Activated naive CD8-positive, alpha-beta T cell treated with anti-CD3 and anti-CD28 coated beads, Interleukin-2, amount 50 U/mL, for 24 hours (primary cell): ENCODE measurements at regions not wholly inside any gene's neighbourhood (a gene's known extent, or its start where the extent isn't known, plus 50 kb on each side); places are given as distances from the start of the nearest gene placed in this dataset.

Source experiments
- ATAC-seq: fragments of 150-1000 bp; cut with Tn5 transposase; one replicate; pipeline ENCODE4 v1.10.0; 2021
- DNase-seq: peaks from one replicate; pipeline ENCODE4 v3.0.0; 2021
- H3K27ac Mint-ChIP-seq: one replicate; pipeline ENCODE4 v1.8.0; 2021; ENCODE audit warnings: mild to moderate bottlenecking, mixed read lengths
- H3K27me3 Mint-ChIP-seq: one replicate; pipeline ENCODE4 v1.8.0; 2021; ENCODE audit warnings: mixed read lengths
- H3K36me3 Mint-ChIP-seq: one replicate; pipeline ENCODE4 v1.8.0; 2021; ENCODE audit warnings: low read depth, mixed read lengths
- H3K4me1 Mint-ChIP-seq: one replicate; pipeline ENCODE4 v1.8.0; 2021; ENCODE audit warnings: mixed read lengths
- H3K4me3 Mint-ChIP-seq: one replicate; pipeline ENCODE4 v1.8.0; 2021; ENCODE audit warnings: mild to moderate bottlenecking, moderate library complexity, mixed read lengths
- H3K9me3 Mint-ChIP-seq: one replicate; pipeline ENCODE4 v1.8.0; 2021; ENCODE audit warnings: mixed read lengths

DNA sequence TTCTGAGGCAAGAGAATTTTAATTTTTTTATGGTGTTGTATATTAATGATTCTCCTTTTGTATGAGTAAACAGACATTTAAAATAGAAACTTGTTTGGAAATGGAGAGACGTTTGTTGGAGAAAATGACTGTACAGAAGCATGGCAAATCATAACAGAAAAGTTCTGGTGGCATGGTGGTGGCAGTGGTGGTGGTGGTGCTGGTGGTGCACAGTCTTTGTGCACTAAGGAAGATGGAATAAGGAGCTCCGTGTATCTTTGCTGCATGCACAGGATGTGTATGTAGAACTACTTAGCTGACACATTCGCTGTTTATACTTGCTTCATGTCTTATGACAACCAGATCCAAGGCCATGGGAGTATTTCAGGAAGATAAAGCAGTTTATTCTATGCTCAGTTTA, 294.9 kb downstream of the UTRN start:
- Mint-ChIP-seq H3K4me1 (peaks cover 35% of the 10 kb centered on the region), H3K27ac (no peak overlapping the region), H3K9me3 (no peaks in the 10 kb centered on the region), H3K27me3 (no peaks in the 10 kb centered on the region), H3K4me3 (no peak overlapping the region), H3K36me3 (peaks cover 8% of the 10 kb centered on the region)
- DNase-seq: no peak
- no peak for ATAC-seq

DNA sequence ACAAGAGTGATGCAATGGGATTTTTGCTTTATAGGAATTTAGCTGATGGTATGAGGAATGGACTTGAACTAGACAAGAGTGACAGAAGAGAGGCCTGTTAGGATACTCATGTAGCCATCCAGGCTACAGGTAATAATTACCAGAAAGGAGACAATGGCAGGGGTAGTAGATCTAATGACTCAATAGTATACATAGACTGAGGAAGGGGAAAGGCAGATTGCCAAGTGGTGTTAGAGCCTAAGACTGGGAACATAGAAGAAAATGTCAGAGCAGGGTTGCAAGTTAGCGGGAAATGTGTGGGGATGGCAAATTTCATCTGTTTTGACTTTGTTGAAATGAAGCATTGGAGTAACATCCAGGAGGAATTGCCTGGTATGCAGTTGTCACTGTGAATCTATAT, 295.6 kb downstream of the UTRN start:
- H3K36me3 Mint-ChIP-seq: peaks cover 8% of the 10 kb centered on the region
- DNase-seq: no peak
- H3K27me3 Mint-ChIP-seq: no peaks in the 10 kb centered on the region
- no peaks in the 10 kb centered on the region for H3K9me3 Mint-ChIP-seq
- H3K4me3 Mint-ChIP-seq: no peak overlapping the region
- no peak overlapping the region for H3K27ac Mint-ChIP-seq
- ATAC-seq: no peak
- H3K4me1 Mint-ChIP-seq: peaks cover 32% of the 10 kb centered on the region

DNA sequence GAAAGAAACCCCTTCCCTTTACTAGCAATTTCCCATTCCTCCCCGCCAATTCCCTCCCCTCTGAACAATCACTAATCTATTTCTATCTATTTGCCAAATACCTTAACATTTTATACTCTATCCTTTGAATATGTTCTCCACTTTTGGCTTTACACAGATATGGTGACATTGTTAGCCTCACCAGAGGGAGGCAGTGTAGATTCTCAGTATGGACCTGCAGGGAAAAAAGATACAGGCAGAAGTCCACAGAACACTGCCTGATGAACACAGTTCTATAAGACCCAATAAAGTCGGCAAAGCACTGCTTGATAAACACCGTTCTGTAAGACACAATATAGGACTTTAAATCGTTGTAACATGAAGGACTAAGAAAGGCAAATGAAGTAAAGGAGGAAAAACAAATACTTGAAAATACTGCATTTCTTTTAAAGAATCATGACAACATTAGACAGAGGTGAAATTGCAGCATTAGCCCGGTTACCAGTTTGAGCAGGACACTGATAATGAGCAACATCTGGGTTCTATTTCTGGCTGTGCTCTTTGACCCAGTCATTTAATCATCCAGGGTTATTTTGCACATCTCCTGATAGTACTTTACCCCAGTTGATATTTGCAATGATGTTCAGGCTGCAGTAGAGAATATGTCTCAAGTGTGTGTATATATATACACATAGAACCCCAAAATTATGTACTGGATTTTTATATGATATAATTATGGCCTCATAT, 296.8 kb downstream of the UTRN start:
- H3K27me3 Mint-ChIP-seq: no peaks in the 10 kb centered on the region
- no peaks in the 10 kb centered on the region for H3K9me3 Mint-ChIP-seq
- H3K4me3 Mint-ChIP-seq: no peak overlapping the region
- peaks cover 5% of the 10 kb centered on the region for H3K36me3 Mint-ChIP-seq
- ATAC-seq: no peak
- DNase-seq: no peak
- H3K27ac Mint-ChIP-seq: peak overlapping the region; percentile 6
- H3K4me1 Mint-ChIP-seq: peaks cover 36% of the 10 kb centered on the region

DNA sequence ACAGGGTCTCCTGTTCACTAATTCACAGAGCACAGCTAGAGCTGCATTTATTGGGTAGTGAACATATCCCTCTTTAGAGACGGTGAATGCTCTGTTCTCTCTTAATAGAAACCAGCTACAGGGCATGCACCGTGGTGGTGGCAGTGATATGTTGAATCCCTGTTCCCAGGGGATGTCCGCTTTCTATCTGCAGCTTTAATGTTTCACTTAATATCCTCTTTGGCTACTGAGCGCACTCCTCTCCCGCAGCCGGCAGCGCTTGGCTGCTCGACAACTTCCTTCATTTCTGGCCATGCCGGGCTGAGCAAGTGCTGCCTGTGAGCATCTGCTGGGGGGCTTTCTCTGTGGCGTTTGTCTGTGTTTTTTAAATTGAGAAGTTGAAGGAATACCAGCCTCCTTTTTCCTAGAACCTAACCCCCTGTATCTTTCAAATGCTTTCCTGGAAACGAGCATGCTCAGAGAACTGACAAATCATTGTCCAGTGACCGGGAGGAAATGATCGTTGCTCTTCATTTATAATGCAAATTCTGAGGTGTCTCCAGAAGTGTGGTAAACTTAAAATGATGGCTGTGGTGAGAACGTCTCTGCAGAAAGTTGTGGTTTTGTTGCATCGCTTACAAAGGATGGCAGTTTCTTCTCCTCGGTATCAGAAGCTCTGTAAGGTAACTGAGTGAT, 297.9 kb downstream of the UTRN start:
- H3K36me3 Mint-ChIP-seq: peaks cover 4% of the 10 kb centered on the region
- peak overlapping the region; percentile 81 for H3K27ac Mint-ChIP-seq
- no peaks in the 10 kb centered on the region for H3K27me3 Mint-ChIP-seq
- DNase-seq (peak; percentile 36), ATAC-seq (peak; percentile 90)
- H3K4me3 Mint-ChIP-seq: peak overlapping the region; percentile 78
- no peaks in the 10 kb centered on the region for H3K9me3 Mint-ChIP-seq
- peaks cover 47% of the 10 kb centered on the region for H3K4me1 Mint-ChIP-seq

DNA sequence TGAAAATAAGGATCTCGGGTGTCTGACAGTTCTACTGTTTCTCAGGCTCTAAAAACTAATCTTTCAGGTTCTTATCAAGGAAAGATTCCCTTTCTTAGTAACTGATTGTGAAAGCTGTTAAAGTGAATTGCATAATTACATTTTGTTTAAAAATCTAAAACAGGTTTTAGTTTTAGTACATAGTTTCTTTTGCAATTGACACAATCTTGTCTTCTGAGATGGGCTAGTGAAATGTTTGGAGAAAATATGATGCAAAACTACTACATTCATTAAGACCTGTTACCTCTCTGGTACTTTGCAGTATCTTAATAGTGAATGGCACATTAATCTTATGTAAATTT, 298.4 kb downstream of the UTRN start:
- peaks cover 52% of the 10 kb centered on the region for H3K4me1 Mint-ChIP-seq
- H3K36me3 Mint-ChIP-seq: peaks cover 4% of the 10 kb centered on the region
- H3K27me3 Mint-ChIP-seq: no peaks in the 10 kb centered on the region
- no peaks in the 10 kb centered on the region for H3K9me3 Mint-ChIP-seq
- peak overlapping the region; percentile 78 for H3K4me3 Mint-ChIP-seq
- peak overlapping the region; percentile 81 for H3K27ac Mint-ChIP-seq
- ATAC-seq (no peak), DNase-seq (no peak)

DNA sequence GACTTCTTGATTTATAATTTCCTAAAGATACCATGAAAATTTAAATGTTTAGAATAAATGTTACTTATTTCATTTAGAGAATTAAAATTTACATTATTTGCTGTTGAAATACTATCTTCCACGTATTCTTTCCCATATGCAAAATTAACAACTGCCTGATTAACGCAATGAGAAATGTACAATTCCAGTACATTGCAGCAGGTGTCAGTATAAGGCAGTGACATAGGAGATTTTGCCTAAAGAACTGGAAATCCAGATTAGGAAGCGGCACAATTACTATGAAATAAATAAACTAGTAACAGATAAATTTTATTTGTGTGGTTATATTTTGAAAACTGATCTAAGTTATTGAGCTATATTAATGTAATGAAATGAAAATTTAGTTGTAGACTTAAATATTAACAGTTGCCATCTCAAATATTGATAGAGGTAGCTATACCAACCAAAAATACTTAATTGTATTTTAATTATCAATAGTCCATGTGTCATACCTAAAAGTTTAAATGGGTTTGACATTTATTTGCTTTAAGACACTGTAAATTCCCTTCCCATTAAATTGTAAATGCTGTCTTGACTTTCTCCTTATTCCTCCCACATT, 300.2 kb downstream of the UTRN start:
- no peak overlapping the region for H3K27ac Mint-ChIP-seq
- H3K4me3 Mint-ChIP-seq: no peak overlapping the region
- peaks cover 2% of the 10 kb centered on the region for H3K36me3 Mint-ChIP-seq
- H3K27me3 Mint-ChIP-seq: no peaks in the 10 kb centered on the region
- no peaks in the 10 kb centered on the region for H3K9me3 Mint-ChIP-seq
- ATAC-seq: no peak
- peaks cover 54% of the 10 kb centered on the region for H3K4me1 Mint-ChIP-seq
- DNase-seq: no peak

DNA sequence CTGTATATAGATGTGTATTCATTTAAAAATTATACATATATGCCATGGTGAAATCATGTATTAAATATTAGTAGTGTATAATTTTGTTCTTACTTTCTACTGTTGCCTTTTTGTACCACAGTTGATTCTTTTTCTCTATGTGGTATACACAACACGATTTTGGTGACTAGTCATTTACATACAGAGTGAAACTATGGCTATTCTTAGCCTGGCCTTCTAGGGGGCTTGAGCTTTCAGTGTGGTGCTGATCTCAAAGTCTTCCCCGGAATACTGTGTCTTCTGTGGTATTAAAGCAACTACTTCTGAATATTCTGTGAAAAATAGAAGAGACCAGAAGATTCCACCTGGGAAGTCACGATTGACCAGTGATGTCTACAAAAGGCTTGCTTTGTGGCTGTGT, 301.9 kb downstream of the UTRN start:
- Mint-ChIP-seq H3K4me1 (peaks cover 50% of the 10 kb centered on the region), H3K27ac (no peak overlapping the region), H3K27me3 (no peaks in the 10 kb centered on the region), H3K36me3 (no peaks in the 10 kb centered on the region), H3K4me3 (no peak overlapping the region), H3K9me3 (no peaks in the 10 kb centered on the region)
- ATAC-seq (no peak), DNase-seq (no peak)

DNA sequence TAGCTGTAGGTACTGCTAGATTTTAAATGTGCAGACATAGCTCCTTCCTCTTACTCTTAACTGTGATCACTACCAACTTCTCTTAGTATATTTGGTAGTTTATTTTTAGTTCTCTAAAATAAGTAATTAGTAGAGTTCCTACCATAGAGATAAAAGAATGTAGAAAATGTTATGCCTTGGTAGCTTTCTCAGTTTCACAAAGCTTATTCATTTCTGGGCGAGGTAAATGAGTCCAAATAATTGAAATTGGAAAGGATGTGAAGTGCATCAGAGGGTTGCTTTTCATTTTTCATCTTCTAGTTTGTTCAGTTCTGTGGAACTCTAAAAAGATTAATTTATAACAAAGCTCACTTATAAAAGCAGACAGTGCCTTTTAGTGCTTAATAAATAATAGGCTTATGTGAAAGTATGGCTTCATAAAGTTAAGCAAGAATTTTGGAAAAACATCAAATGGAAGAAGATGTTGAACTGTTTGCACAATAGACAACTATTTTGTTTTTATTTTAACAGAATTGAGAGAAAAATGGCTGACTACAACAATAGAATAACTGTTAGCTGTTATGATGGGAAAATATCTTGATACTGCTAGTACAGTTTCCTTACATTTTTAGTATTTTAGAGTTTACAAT, 303.7 kb downstream of the UTRN start:
- ATAC-seq: peak; percentile 66
- no peak for DNase-seq

DNA sequence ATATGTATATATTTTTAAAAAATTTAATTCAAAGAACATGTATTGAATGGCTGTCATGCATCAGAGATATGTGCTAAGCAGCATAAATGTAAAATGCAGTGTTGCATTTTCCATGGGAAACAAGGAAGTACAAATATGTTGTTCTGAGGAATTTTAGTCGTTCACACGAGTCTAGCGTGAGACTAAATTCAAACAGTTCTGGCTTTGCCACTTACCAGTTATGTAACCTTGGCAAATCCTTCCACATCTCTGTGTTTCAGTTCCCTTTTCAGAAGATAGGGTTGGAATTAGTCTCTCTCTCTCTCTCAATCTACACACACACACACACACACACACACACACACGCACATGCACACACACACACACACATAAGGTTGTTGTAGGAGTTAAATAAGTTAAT, 305.4 kb downstream of the UTRN start:
- DNase-seq (no peak), ATAC-seq (no peak)
- Mint-ChIP-seq H3K36me3 (peaks cover 7% of the 10 kb centered on the region), H3K4me1 (peaks cover 35% of the 10 kb centered on the region), H3K9me3 (peaks cover 3% of the 10 kb centered on the region), H3K27me3 (no peaks in the 10 kb centered on the region), H3K27ac (no peak overlapping the region), H3K4me3 (no peak overlapping the region)

More for the DNA sequence above, 303.7 kb downstream of the UTRN start:
- Mint-ChIP-seq H3K9me3 (peaks cover 3% of the 10 kb centered on the region), H3K4me3 (no peak overlapping the region), H3K4me1 (peaks cover 33% of the 10 kb centered on the region), H3K27me3 (no peaks in the 10 kb centered on the region), H3K36me3 (peaks cover 7% of the 10 kb centered on the region), H3K27ac (no peak overlapping the region)

DNA sequence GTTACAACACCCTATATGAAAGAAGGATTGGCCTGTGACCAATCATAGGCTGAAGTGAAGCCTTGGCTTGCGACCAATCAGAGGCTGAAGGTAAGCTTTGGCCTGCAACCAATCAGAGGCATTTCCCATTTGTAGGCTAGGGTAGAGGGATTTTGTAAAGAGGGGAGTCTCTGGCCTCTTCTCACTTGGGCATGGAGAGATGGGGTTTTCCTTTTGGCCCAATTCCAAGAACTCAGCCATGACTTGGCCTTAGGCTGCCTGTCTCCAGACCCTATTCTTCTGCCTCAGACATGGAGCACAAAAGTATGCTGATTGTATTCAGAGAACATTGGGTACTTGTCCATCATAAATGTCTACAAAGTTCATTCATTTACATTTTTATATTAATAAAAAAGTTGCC, 308.3 kb downstream of the UTRN start:
- DNase-seq (no peak), ATAC-seq (no peak)
- H3K4me3 Mint-ChIP-seq: no peak overlapping the region
- no peaks in the 10 kb centered on the region for H3K27me3 Mint-ChIP-seq
- peaks cover 7% of the 10 kb centered on the region for H3K36me3 Mint-ChIP-seq
- no peak overlapping the region for H3K27ac Mint-ChIP-seq
- H3K4me1 Mint-ChIP-seq: peaks cover 39% of the 10 kb centered on the region
- H3K9me3 Mint-ChIP-seq: peaks cover 3% of the 10 kb centered on the region

DNA sequence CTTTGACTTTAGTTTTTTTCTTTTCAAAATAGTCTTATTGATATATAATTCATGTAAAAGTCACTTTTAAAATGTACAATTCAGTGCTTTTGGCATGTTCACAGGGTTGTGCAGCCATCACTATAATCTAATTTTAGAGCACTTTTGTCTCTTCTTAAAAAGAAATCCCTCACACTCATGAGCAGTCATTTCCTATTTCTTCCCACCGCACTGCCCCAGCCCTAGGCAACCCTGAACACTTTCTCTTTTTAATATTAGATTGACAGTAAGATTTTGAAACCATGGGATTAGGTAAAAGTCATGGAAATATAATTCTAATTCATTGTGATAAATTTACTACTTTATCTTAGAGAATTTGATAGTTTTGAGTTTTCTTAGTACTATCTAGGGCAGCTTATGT, 309.4 kb downstream of the UTRN start:
- peaks cover 7% of the 10 kb centered on the region for H3K36me3 Mint-ChIP-seq
- ATAC-seq: no peak

DNA sequence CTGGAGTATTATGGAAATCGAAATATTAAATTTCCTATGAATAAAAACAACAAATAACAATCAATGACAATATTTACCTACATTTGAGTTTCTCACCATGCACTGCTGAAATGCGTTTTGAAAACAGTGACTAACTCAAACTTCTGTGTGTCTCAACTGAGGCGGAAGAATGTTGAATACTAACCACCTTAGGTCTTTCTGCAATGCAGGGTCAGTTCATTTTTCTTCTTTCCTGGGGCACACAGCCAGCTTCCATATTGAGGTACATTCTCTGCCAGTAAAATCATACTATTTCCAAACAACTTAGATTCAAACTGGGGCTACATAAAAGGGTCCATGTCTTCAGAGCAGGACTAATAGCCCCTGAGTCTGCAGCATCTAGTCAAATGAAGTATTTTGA, 310.1 kb downstream of the UTRN start:
- DNase-seq (no peak), ATAC-seq (no peak)
- H3K4me3 Mint-ChIP-seq: no peak overlapping the region
- no peaks in the 10 kb centered on the region for H3K27me3 Mint-ChIP-seq
- H3K27ac Mint-ChIP-seq: no peak overlapping the region
- H3K36me3 Mint-ChIP-seq: peaks cover 11% of the 10 kb centered on the region
- peaks cover 6% of the 10 kb centered on the region for H3K9me3 Mint-ChIP-seq
- H3K4me1 Mint-ChIP-seq: peaks cover 43% of the 10 kb centered on the region

More for the DNA sequence above, 309.4 kb downstream of the UTRN start:
- no peak for DNase-seq
- Mint-ChIP-seq H3K4me1 (peaks cover 39% of the 10 kb centered on the region), H3K9me3 (peaks cover 3% of the 10 kb centered on the region), H3K27ac (no peak overlapping the region), H3K27me3 (no peaks in the 10 kb centered on the region), H3K4me3 (no peak overlapping the region)

DNA sequence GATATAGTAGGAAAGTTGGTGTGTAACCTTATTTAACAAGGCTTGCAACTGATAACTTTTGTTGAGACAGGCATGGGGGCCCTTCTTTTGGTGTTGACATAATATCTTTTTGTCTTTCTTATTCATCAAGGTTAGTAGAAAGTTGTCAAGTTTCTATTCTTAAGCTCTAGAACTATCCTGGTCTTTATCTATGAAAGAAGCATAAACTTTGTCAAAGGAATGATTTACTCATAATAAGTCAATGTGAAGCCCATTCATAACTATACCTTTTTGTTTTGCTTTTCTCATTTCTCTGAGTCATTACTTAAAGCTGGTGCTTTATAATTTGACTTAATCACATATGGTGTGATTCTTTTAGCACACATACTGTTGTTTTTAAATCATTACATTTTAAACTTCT, 312.4 kb downstream of the UTRN start:
- H3K4me1 Mint-ChIP-seq: peaks cover 55% of the 10 kb centered on the region
- no peak overlapping the region for H3K4me3 Mint-ChIP-seq
- peaks cover 20% of the 10 kb centered on the region for H3K9me3 Mint-ChIP-seq
- H3K27ac Mint-ChIP-seq: no peak overlapping the region
- peaks cover 18% of the 10 kb centered on the region for H3K36me3 Mint-ChIP-seq
- DNase-seq (no peak), ATAC-seq (peak; percentile 89)
- no peaks in the 10 kb centered on the region for H3K27me3 Mint-ChIP-seq

DNA sequence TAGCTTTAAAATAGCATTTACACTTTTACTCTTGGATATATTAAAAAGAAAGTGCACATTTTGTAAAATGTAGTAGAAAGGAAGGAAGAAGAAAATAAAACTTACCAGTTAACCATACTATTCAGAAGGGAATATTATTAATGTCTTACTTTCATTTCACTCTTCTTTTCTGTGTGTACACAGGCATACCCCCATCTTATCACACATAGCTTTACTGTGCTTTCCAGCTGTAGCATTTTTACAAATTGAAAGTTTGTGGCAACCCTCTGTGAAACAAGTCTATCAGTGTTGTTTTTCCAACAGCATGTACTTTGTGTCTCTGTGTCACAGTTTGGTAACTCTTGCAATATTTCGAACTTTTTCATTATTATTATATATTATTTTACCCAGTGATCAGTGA, 314.5 kb downstream of the UTRN start:
- peaks cover 11% of the 10 kb centered on the region for H3K36me3 Mint-ChIP-seq
- no peak overlapping the region for H3K27ac Mint-ChIP-seq
- DNase-seq (no peak), ATAC-seq (no peak)
- H3K4me3 Mint-ChIP-seq: no peak overlapping the region
- H3K9me3 Mint-ChIP-seq: peaks cover 16% of the 10 kb centered on the region
- peaks cover 66% of the 10 kb centered on the region for H3K4me1 Mint-ChIP-seq
- H3K27me3 Mint-ChIP-seq: no peaks in the 10 kb centered on the region

DNA sequence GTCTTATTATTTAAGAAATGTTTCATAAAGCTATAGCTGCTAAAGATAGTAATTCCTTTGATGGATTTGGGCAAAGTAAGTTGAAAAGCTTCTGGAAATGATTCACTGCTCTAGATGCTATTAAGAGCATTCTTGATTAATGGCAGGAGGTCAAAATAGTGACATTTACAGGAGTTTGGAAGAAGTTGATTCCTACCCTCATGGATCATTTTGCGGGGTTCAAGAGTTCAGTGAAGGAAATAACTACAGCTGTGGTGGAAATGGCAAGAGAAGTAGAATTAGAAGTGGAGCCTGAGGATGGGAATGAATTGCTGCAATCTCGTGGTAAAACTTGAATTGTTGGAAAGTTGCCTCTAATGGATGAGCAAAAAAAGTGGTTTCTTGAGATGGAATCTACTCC, 316.1 kb downstream of the UTRN start:
- H3K27ac Mint-ChIP-seq: no peak overlapping the region
- peaks cover 16% of the 10 kb centered on the region for H3K9me3 Mint-ChIP-seq
- DNase-seq: no peak
- H3K36me3 Mint-ChIP-seq: peaks cover 11% of the 10 kb centered on the region
- peaks cover 63% of the 10 kb centered on the region for H3K4me1 Mint-ChIP-seq
- no peaks in the 10 kb centered on the region for H3K27me3 Mint-ChIP-seq
- H3K4me3 Mint-ChIP-seq: no peak overlapping the region
- ATAC-seq: no peak
